Activated T-helper 1 cell treated with Interleukin-2 at 50 U/mL for 16 hours (primary cell): ENCODE measurements at regions not wholly inside any gene's neighbourhood (a gene's known extent, or its start where the extent isn't known, plus 50 kb on each side); places are given as distances from the start of the nearest gene placed in this dataset.
"Not testable (repeated sequence)": the region's sequence is repeated elsewhere in the genome, so short reads cannot be mapped to it uniquely, and the experiment has no call there.

Experiments used
- DNase-seq: peaks from one replicate; pipeline ENCODE4 v3.0.0-alpha.2; 2020; ENCODE audit warnings: low read depth

GRCh38 chr5:164998590-164998989 is 1493.2 kb downstream of the MAT2B start:
- no peak for DNase-seq

- no peak for DNase-seq
These were observed 1495.2 kb downstream of the MAT2B start for GRCh38 chr5:165000479-165001190.

- DNase-seq, result no peak
These were observed 1497.9 kb downstream of the MAT2B start for GRCh38 chr5:165003283-165003682.

GRCh38 chr5:165004175-165004574 is 1498.8 kb downstream of the MAT2B start:
- no peak for DNase-seq

GRCh38 chr5:165014439-165014838 is 1509.0 kb downstream of the MAT2B start:
- DNase-seq, result no peak

GRCh38 chr5:165015126-165015525 is 1509.7 kb downstream of the MAT2B start:
- no peak for DNase-seq

- no peak for DNase-seq
These were observed 1510.1 kb downstream of the MAT2B start for GRCh38 chr5:165015547-165015946.

GRCh38 chr5:165026971-165027370 is 1521.6 kb downstream of the MAT2B start:
- no peak for DNase-seq

GRCh38 chr5:165028356-165028755 is 1522.9 kb downstream of the MAT2B start:
- DNase-seq, result no peak

GRCh38 chr5:165029099-165029870 is 1523.9 kb downstream of the MAT2B start:
- no peak for DNase-seq

- DNase-seq, result no peak
These were observed 1525.6 kb downstream of the MAT2B start for GRCh38 chr5:165030971-165031370.

- no peak for DNase-seq
These were observed 1526.0 kb downstream of the MAT2B start for GRCh38 chr5:165031371-165031770.

GRCh38 chr5:165035520-165035919 is 1530.1 kb downstream of the MAT2B start:
- DNase-seq, result no peak

GRCh38 chr5:165039748-165040147 is 1534.3 kb downstream of the MAT2B start:
- no peak for DNase-seq

- not testable (repeated sequence) for DNase-seq
These were observed 1540.5 kb downstream of the MAT2B start for GRCh38 chr5:165045941-165046340.

GRCh38 chr5:165055476-165055875 is 1550.1 kb downstream of the MAT2B start:
- no peak for DNase-seq

GRCh38 chr5:165057145-165057544 is 1551.7 kb downstream of the MAT2B start:
- no peak for DNase-seq

- DNase-seq, result no peak
These were observed 1561.4 kb downstream of the MAT2B start for GRCh38 chr5:165066751-165067385.

GRCh38 chr5:165076686-165077085 is 1571.3 kb downstream of the MAT2B start:
- no peak for DNase-seq

GRCh38 chr5:165079389-165079788 is 1574.0 kb downstream of the MAT2B start:
- no peak for DNase-seq

GRCh38 chr5:165083394-165083793 is 1578.0 kb downstream of the MAT2B start:
- no peak for DNase-seq

GRCh38 chr5:165086465-165086864 is 1581.0 kb downstream of the MAT2B start:
- no peak for DNase-seq

GRCh38 chr5:165094782-165095181 is 1589.4 kb downstream of the MAT2B start:
- DNase-seq, result no peak
